ENCODE measurements at regions not wholly inside any gene's neighbourhood (a gene's known extent, or its start where the extent isn't known, plus 50 kb on each side); places are given as distances from the start of the nearest gene placed in this dataset.
"Not testable (repeated sequence)": the region's sequence is repeated elsewhere in the genome, so short reads cannot be mapped to it uniquely, and the experiment has no call there.

DNA sequence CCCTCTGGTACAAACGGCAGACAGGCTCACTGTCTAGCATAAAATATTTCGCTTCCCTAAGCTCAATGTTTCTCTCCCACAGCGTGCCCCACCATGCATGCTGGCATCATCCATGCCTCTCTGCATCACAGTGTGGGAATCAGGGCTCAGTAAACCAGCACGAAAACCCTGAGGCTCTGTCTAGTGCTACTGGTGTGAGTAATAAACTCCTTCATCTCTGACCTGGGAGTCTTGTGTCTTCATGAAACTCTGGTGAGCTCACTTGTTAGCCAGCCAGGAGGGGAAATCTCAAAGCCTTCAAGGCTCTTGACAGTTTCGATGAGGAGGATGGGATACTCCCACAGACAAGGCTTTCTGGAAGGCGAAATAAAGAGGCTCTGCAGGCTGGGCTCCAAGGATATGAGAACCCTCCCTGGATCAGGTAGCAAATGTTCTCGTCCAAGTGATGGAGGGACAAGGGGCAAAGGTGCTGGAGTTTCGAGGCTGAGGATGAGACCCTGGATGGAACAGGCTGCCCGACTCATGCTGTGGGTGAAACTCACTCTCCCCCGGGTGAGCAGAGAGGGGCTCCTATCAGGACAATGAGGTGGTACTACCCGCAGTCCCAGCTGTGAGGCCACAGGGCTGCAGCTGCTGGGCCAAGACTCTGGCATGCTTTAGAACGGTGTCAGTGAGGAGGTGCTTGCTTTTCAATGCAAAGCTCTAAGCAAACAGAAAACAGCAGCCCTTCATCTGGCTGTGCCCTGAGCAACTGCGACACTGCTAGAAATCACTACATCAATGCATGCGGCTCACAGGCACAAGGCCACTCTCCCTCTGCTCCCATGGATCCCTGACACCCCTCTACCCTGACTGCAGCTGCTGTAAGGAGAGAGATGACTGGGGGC is 69.3 kb downstream of the SHANK2 start:
- no peak for DNase-seq

DNA sequence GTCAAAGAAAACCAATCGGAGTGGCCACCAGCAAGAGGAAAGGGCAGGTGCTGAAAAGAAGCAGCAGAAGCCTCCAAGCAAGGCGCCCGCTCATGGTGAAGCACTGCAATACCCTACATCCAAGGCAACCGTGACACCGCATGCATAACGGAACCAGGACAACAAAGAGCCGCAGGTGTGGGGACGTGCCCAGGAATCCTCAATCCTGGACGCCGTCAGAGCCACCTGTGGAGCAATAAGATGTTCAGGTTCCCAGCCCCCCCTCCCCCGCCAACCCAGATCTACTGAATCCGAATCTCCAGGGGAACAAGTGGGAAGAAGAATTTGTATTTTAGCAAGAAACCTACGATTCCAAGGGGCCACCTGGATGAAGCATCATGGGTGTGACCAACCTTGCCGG is 70.8 kb downstream of the SHANK2 start:
- no peak for DNase-seq

DNA sequence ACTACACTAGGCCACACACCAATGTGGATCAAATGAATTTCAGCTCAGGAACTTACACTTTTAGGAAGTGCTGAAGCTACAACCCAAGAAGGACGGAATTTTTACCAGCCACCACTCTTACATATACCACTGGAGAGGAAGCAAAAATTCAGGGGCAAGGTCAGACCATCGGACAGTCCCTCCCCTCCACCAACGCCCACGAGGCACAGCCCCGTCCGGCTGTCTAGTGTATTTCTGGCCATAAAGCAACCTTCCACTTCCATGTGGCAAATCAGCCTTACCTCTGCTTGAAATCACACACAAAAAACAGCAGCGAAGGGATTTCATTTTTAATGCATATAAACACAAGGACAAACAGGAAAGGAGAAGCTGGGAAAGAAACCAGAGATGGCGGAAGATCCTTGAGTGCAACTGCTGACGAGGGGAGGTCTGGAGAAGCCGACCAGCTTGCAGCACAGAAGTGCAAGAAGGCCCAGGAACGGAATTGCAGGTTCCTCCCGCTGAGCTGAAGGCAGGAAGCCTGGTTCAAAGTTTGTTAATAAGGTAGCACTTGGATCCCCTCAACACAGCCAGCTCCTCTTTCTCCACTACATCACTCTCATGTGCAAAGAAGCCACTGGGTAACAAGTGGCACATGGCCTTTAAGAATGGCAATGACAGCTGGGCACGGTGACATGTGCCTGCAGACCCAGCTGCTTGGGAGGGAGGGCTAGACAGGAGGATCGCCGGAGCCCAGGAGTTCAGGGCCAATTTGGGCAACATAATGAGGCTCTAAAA is 71.5 kb downstream of the SHANK2 start:
- no peak for DNase-seq

DNA sequence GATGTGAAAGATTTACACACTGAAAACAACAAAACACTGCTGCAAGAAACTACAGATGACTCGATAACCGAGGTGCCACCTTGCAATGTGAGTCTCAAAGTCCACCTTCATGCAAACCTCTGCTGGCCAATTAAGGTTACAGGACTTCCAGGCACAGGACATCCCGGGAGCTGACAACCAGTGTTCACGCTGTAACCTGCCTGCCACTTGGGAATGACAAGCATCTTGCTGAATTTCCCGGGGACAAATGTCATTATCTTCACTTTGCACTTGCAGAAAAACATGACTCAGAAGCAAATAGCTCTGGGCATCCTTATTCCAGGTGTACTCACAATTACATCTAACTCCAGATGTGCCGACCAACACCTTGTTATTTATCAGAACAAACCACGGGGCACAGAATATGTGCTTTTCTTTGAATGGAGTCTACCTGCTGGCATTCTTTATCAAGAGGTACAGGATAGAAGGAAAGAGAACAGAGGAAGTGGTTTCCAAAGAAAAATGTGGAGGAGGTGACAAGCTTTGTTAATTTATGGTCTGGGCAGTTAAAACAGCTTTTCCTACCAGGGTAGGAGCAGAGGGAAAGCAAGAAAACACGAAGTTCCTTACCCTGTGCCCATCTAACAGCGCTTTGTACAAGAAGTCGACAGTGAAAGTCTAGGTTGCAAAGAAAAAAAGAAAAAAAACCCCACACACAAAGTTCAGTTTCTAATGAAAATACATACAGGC is 72.3 kb downstream of the SHANK2 start:
- DNase-seq = no peak

DNA sequence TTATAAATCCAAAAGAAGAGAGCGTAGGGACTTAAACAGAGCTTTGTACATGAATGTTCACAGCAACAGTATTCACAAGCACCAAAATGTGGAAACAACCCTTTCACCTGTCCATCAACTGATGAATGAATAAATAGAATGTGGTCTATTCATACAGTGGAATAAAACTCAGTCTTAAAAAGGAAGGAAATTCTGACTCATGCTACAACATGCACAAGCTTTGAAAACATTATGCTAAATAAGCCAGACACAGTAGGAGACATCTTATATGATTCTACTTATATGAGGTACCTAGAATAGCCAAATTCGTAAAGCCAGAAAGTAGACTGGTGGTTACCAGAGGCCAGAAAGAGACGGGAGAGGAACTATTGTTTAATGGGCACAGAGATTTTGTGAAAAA is 74.3 kb downstream of the SHANK2 start:
- DNase-seq = no peak

DNA sequence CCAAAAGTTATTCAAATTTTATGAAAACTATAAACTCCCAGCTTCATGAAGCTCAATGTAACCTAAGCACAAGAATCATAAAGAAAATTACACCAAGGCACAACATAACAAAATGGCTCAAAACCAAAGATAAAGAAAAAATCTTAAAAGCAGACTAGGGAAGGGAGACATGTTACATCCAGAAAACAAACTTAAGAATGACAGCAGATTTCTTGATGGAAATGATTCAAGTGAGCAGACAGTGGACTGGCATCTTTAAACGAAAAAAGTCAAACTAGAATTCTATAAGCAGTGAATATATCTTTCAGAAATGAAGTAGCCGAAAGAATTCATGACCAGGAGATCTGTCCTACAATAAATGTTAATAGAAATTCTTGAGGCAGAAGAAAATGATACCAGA is 75.6 kb downstream of the SHANK2 start:
- no peak for DNase-seq

DNA sequence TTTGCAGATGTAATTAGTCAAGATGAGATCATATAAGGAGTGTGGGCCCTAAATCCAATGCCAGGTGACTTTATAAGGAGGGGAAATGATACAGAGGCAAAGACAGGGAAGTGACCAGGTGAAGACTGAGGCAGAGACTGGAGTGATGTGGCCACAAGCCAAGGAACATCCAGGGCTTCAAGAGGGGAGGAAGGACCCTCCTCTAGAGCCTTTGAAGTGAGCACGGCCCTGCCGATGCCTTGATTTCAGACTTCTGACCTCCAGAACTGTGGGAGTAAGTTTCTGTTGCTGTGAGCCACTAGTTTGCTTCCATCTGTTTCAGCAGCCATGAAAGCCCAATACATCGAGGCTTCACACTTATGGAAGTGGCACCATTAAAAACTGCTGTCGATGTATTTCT is 78.7 kb downstream of the SHANK2 start:
- DNase-seq = no peak

DNA sequence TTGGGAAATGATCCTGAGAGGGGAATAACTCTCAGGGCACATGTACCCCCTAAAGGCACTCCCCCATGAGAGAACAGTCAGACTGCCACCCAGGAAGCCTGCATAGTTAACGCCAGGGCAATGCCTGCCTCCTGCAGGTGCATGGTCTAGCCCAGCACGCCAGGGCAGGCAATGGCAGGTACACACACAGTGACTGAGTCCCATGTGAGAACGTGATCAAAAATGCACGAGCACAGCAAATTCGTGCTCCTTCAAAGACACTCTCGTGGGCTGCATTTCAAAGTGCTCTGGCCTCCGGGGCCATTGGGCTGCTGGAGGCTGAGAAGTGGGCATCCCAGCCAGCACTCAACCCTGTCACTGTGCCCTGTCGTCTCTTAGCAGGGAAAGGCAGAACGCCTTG is 79.7 kb downstream of the SHANK2 start:
- no peak for DNase-seq

DNA sequence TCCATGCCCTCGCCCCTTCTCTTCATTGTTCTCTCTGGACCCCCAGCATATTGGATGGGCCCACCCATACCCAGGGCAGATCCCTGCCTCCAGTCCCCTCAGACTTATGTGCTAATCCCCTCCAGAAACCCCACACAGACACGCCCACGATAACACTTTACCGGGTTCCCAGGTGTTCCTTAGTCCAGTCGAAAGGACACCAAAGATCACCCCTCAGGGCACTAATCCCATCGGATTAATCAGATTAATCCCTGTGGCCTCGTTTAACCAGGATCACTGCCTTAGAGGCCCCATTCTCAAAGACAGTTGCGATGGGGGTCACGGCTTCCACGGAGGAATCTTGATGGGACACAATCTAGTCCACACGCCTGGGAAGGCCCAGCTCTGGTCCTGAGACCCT is 80.8 kb downstream of the SHANK2 start:
- DNase-seq = no peak

DNA sequence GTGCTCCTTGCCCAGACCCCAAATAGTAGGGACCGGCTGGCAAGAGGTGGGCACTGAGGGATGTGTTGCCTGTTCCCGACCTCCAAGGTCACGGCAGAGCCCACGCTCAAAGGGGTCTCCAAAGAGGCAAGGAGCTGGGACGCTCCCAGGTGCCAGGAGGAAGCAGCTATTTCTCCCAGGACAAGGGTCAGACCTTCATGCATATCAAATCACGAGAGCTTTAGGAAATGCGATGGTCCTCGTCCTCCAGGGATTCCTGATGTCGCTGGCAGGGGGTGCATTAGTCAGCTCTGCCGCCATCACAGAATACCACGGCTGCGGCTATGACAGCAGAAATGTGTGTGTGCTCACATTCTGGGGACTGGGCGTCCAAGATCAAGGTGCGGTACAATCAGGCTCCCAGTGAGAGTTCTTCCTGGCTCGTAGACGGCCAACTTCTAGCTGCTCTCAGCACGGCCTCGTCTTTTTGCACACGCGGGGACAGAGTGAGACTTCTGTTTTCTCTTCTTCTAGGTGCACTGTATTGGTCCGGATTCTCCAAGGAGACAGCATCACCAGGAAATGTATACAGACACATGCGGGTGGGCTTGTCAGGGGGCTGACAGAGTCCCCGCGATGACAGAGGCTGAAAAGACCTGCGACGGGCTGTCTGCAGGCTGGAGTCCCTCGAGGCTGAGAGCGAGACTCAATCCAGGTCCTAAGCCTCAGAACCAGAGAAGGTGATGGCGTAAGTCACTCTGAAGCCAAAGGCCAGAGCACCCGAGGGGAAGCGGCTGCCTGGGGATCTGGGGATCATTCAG is 81.6 kb downstream of the SHANK2 start:
- DNase-seq = no peak

DNA sequence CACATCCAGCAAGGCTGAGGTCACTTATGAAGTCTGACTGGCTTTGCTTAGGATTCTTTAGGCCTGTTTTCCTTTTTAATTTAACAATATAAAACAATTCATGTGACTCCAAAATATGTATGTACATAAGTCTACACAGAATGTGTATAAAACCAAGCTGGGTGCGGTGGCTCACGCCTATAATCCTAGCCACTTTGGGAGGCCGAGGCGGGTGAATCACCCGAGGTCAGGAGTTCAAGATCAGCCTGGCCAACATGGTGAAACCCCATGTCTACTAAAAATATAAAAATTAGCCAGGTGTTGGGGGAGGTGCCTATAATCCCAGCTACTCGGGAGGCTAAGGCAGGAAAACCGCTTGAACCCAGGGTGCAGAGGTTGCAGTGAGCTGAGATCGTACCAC is 83.1 kb downstream of the SHANK2 start:
- no peak for DNase-seq

DNA sequence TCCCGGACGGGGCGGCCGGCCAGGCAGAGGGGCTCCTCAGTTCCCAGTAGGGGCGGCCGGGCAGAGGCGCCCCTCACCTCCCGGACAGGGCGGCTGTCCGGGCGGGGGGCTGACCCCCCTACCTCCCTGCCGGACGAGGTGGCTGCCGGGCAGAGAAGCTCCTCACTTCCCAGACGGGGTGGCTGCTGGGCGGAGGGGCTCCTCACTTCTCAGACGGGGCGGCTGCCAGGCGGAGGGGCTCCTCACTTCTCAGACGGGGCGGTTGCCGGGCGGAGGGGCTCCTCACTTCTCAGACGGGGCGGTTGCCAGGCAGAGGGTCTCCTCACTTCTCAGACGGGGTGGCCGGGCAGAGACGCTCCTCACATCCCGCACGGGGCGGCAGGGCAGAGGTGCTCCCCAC is 84.6 kb downstream of the SHANK2 start:
- not testable (repeated sequence) for DNase-seq

DNA sequence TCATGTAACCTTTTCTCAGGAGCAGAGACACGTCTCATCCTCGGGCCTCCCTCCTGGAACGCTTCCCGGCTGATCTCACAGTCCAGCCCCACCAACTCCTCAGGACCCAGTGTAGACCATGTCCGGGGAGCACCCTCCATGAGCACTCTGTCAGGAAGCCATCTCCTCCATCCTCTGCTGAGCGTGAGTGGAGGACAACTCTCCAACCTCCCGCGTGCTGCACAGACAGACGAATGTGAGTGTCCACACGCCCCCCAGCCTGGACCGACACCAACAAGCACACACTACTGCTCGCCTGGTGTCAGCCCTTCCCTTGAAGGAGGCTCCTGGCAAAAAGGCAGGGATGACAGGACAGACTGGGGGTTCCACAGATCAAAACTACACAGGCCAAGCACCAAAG is 86.6 kb downstream of the SHANK2 start:
- DNase-seq = no peak

DNA sequence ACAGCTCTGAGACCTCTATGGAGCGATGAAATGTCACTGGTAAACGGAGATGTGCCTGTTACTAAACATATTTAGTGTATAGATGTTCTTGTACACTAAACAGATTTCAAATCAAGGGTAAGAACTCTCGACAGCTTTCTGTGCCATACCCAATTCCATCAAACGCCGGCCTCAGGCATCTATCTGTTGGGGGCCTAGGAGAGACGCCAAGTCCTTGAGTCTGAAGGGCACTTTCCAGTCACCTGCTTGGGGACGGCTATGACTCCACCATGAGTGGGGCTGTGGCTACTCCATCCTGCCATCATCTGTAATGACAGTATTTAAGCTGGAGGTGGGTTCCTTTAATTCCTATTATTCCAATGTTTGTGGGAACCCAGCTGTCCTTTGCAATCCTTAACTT is 87.8 kb downstream of the SHANK2 start:
- no peak for DNase-seq

DNA sequence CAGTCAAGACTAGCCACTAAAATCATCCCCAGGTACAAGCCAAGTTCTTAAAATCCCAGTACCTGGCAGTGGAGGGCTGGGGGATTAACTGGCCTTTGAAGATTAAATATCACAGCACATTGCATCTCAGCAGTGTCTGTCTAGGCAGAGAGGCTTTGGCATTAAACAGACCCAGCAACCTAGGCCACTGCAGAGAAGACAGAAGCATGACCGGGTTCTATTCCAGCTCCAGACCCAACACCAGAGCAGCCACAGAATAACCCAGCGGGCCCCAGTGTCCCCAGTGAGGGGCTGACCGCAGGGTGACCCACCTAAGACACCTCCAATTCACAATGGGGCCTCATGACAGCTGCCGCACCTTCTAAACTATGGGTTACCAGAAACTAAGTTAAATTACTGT is 88.2 kb downstream of the SHANK2 start:
- DNase-seq = no peak

DNA sequence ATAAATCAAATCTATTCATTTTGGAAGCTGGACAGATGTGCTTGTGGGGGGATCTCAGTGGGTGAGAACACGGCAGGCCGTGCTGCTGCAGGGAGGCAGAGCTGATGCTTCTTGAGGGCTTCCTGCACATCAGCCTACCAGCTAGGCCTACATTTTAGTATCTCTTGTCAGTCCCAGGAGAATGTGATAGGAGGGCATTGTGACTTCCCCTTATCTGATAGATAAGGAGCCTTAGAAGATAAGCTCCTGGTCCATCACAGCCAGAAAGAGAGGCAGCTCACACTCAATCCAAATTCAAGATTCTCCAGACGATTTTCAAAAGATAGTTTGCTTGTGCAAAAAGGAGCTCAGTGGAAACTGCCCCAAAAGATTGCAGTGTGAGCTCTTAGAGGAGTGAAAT is 89.0 kb downstream of the SHANK2 start:
- DNase-seq = no peak

DNA sequence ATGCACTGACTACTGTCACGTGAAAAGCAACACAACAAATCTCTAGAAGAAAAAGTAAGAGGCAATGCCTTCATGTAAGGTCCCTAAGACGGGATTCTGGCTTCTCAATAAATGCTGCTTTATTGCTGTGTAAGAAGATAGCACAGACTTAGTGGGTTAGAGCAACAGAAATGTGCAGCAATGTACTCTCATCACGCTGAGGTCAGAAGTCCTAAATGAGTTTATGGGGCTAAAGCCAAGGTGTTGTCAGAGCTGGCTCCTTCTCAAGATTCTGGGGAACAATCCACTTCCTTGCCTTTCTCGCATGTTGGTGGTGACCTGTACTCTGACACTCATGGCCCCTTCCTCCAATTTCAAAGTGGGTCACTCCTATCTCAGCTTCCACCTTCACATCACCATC is 93.4 kb downstream of the SHANK2 start:
- no peak for DNase-seq

DNA sequence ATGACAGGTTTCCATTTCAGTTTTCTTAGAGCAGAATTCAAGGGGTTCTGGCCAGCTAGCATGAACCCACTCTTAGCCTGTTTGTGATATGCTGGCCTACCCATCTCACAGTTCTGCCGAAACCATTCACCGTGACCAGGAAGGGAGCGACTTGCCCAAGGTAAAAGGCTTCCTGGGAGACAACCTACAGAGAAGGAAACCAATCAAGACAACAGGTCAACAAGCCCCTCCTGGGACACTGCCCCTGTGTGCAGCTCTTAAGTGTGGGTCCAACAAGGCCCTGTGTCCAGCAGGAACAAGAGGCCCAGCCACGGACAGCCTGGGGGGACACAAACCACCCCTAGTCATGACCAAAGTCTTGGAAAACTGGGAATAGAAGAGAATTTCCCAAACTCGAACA is 94.7 kb downstream of the SHANK2 start:
- DNase-seq = not testable (repeated sequence)

DNA sequence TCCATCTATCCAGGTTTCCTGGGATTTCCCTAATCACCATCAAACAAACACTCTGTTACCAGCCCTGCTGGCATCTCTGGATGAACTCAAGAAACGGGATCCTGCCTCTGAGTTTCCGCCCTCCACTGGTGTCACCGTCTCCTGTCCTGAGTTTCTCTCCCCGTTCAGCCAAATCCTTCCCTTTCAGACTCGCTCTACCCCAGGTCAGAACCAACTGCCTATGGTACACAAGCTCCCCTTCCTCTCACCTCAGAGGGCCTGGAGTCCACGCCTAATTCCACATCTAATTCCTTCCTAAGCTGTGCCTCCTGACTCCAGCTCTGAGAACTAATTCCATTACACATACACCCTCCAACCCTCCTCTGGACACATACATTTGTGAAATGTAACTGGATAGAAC is 96.1 kb downstream of the SHANK2 start:
- DNase-seq = no peak

DNA sequence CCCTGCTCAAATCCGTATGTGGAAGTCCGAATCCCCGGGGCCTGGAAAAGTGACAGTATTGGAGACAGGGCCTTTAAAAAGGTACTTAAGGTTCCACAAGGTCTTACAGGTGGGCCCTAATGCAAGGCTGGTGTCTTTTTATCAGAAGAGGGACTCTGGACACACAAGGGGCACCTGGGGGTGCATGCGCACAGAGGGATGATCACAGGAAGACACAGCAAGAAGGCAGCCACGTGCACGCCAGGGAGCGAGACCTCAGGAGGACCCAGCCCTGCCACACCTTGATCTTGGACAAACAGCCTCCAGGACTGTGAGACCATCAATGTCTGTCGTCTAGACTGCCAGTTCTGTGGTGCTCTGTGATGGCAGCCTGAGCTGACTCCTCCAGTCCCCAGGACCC is 96.5 kb downstream of the SHANK2 start:
- DNase-seq = no peak

DNA sequence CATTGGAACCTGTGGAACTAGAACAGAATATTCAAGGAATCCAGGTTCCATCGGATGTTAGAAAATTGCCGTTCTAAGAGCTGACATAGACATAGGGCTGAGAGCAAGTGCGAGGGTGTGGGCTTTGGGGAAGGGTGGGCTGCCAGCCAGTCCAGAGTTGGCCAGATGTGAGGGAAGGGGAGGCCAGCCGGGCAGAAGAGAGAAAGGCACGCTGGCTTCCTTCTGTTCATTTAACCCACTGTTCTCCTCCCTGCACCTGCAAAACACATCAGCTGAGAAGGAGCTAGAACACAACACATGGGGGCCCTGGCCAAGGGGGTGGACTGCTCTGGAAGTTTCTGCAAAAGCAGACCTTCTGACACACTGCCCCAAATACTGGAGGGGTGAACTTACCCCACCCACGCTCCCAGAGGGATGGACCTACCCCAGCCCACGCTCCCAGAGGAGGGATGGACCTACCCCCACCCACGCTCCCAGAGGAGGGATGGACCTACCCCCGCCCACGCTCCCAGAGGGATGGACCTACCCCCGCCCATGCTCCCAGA is 98.0 kb downstream of the SHANK2 start:
- no peak for DNase-seq

DNA sequence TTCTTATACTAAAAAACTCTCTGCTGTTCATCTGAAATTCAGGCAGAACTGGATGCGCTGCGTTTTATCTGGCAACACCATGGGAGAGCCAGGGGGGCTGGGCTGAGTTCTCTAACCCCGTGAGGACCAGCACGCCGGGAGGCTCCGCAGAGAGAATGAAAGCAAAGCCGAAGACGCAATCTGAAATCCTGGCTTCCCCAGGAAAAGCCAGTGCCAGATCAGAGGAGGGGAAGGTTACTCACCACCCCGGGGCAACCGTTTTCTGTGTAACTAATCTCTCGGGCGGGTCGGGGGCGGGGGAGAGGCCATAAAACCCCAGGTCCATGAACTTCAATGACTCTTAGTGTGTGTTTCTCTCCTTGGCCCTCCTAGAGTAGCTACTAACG is 99.4 kb downstream of the SHANK2 start:
- DNase-seq = no peak

All from left kidney (tissue), 1 donor.